Hematopoietic multipotent progenitor cell treated with erythropoietin and hydrocortisone succinate and interleukin-3 and kit ligand, for 4 days (in vitro differentiated cells): ENCODE measurements at regions not wholly inside any gene's neighbourhood (a gene's known extent, or its start where the extent isn't known, plus 50 kb on each side); places are given as distances from the start of the nearest gene placed in this dataset.

Experiments
- DNase-seq: peaks from one replicate; pipeline ENCODE4 v3.0.0-alpha.2; 2015

DNA sequence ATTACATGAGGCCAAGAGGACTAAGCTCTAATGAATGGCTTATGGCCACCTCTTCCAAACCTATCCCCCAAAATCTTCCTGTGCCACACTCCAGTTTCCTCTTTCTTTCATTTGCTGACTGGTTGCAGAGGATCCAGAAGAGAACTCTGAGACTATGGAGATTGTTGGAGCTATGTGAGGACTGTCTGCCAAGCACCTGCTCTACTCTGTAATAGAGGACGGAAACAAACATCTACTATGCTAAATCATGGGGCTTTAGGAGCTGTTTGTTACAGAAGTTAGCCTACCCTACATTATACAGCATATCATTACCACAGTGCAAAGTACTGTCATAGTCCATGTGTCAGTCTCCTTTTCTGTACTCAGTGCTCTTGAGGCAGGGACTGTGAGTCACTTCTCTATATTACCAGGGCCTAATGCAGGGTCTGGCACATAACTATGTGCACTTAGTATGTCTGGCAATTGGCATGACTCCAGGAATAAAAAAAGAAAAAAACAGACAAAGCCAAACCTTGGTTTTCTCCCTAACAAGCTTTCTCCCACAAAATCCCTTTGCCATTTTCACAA is 95.1 kb downstream of the RPAP3 start:
- no peak for DNase-seq

DNA sequence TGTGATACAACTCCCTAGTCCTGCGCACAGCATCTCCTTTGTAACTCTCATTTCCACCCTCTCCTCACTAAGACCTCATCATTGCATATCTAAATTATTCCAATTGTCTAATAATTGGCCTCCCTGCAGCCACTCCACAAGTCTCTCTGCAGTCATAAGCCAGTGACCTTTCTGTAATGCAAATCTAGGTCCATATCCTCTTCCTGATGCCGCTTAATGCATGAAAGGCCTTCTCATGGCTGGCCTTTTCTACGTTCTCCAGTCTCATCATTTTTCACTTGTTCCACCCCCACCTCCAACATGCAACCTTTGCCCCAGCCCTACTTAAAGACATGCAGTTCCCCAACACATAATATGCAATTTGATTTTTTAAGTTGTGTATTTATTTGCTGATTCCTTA is 96.0 kb downstream of the RPAP3 start:
- no peak for DNase-seq

DNA sequence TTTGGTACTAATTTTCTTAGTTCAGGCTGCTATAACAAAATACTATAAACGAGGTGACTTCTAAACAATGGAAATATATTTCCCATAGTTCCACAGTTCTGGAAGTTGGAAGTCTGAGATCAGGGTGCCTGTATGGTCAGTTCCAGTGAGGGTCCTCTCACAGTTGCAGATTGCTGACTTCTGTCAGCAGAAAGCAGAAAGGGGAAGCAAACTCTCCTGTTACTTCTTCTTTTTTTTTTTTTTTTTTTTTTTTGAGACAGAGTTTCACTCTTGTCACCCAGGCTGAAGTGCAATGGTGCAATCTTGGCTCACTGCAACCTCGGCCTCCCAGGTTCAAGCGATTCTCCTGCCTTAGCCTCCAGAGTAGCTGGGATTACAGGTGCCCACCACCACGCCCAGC is 97.2 kb downstream of the RPAP3 start:
- DNase-seq = peak; percentile 68

DNA sequence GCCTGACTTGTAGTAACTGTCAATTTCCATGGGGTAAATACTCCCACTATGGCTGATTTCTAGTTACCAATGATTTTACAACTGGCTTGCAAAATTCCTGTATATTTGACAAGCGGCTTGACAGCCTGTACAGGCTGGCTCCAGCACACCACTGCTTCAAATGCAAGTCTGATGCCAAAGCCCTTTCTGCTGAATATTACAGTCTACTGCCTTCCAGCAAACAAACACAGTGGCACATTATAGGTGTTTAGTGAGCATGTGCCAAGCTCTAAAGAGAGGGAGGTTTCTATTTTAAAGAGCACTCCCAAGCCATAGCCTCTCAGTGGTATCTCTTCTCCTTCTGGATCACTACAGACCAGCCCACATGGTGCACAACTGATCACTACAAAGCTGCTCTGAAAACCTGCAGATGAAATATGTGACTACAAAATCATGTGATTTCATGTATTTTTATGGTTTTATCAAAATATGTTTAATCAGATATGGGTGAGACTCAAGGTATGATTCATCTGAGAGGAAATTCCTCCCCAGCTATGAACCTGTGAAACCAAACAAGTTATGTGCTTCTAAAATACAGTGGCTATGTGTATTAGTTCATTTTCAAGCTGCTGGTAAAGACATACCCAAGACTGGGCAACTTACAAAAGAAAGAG is 101.5 kb downstream of the RPAP3 start:
- DNase-seq = no peak

DNA sequence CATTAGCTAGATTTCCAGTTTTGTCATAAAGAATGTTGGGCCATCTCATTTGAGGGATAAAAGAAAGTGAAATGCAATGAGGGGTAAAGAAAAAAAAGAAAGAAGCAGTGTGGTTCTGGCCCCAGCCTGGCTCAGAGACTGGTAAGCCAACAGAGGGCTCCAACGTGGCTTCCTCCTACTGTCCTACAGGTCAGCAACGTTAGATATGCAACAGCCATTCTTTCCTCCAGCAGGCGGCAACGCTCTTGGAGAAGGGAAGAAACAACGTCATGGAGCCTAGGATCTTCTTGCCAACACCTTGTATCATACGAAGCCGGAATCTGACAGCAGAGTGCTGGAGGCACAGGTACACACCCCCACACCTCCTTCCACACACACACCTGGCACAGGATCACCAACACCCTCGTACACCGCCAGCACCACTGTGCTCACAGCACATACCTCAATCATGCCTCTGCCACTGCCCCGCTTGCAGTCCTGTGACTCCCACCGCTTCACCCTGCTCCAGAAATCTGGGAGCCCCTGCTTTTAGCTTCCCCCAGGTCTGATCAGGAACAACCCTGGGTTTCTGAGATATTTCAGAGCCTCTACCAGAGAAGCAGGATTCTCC is 102.8 kb downstream of the RPAP3 start:
- DNase-seq = no peak

DNA sequence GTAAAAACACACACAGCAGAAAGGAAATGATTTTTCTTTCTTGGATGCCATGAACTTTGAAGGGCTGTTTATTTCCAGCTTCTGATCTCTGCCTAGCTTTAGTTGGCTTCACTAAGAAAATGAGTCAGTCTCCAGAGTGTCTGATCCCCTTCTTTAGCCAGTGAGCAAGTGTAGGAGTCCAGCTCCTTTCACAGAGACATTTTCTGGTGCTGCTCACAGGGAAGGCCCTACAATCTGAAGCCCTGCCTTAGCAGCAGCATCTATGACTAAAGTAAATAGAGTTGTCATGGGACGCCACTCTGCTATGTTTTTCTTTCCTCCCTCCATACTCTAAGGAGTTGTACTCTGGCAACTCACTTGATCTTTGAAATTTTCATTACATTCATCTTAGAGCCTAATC is 103.5 kb downstream of the RPAP3 start:
- no peak for DNase-seq

DNA sequence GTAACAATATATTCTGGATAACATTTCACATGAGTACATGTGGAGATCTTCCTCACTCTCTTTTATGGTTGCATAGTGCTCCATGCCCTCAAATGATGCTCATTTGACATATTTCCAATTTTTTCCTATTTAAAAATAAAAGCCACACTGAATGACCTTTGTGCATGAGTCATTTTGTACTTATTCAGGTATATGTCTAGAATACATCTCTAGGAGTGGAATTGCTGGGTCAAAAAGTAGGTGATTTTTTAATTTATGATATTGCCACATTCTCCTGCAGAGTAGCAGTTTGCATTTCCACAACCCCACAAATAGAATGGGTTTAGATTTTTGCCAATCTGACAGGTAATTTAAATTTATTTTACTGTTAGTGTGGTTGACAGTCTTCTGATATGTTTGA is 104.8 kb downstream of the RPAP3 start:
- DNase-seq = no peak

DNA sequence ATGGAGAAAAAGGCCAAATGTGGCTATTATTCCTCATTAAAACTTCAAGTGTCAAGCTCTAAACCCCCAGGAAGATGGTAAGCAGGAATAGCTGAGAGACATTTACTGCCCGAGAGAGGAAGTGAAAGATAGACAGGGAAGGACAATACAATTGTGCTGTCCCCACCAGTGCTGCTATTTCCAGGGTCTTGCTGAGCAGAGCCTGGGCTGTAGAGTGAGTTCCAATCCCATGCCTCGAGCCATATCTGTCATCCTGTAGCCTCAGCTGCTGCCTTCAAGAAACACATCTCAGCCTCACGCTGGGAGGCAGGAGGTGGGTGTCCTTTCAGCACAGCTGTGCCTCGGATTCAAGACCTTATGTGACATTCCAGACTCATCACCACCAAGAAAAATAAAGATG is 114.0 kb downstream of the RPAP3 start:
- DNase-seq = no peak

DNA sequence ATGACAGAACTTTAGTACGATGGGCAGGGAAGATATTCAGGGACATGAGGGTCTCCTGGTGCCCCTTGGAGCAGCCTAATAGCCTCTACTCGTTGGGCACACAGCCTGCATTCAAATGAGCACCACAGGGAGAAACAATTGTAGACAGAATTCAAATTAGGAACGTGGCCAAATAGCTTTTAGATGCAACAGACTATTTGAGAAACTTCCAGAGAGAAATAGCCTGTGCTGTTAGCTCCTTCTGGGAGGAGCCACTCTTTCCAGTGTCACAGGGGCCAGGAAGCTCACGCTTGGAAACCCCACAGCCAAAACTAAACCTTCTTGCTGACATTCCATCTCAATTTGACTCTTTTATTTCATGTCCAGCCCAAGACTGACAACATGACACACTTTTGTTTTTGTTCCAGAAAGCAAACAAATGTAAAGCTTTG is 114.5 kb downstream of the RPAP3 start:
- no peak for DNase-seq

DNA sequence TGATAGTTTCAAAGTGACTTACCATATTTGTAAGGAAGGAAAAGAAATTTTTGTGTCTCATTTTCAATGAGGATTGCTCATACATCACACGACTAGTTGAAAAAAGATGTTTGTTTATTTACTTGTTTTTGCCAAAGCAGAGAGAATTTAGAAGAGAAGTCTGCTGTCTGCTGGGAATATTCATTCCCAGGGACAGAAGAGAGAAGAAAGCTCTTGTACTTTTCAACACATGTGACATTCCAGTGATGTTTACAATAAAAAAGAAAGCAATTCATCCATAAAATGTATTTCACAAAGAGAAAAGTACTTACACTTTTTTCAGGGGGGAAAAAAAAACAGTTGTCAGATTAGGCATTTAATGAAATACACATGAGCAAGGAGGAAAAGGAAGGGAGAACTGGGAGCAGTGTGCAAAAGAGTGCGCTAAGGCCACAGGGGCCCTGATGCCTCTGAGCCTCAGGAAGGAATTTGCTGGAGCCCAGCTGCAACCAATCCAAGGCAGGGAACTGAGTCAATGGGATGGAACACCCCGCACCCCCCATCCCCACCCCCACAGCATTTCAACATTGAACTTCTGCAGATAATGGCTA is 115.0 kb downstream of the RPAP3 start:
- DNase-seq = no peak

DNA sequence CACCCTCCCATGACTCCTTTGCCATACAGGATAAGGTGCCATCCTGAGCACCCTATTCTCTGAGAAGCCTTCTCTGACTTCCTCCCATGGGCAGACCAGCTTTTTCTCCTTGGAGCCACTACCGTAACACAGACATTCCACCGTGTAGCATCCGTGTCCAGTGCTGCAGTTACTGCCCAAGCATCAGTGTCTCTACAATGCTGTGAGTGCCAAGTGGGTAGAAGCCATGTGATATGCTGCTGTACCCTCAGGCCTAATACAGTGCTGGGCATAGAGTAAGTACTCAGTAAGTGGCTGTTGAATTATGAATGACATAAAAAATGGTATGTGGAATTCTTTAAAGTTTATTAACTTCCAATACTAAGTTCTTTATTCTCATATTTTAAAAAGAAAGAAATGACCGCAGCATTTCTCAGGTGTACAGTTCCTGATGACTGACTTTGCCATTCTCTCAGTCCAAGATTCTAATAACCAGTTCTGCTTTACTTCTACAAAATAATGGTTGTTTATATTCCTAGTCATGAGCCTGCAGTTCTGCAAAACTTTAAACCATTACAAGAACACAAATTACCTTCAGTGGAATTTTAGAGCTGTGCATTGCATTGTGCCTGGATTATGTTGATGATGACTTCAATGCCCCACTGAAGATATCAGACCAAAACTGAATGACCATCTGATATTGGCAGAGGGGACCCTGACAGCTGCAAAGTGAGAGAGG is 118.7 kb downstream of the RPAP3 start:
- no peak for DNase-seq

DNA sequence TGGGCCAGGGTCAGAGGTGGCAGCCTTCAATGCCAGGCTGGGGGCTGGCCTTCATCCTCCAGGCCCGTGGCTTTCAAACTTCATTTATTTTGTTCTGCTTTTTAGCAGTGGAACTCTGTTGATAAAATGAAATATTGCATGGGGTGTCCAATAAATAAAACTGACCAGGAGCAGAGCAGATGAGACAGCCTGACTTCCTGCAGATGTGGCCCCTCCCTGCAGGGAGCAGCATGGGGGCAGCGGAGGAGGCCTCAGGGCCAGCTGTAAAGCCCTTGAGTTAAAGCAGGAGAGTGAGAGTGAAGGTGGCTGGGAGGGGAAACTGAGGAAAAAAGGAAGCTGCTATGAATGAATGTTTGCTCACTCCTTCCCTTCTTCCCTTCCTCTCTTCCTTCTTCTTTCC is 120.3 kb downstream of the RPAP3 start:
- no peak for DNase-seq

DNA sequence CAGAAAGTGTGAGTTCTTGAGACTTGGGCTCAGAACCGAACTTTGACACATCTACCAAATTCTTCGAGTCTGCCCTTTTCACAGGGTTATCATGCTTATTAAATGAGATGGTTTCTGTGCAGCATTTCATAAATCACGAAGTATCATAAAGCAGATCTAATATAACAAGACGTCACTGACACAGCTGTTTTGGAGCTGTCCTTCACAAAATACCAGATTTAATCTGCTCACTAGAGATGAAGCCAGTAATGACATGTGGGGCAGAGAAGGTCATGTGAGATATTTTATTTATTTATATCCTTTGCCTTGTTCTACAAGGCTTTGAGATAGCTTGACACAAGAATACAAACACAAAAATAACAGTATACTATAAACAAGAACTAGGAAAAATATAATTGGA is 127.0 kb downstream of the RPAP3 start:
- DNase-seq = no peak

DNA sequence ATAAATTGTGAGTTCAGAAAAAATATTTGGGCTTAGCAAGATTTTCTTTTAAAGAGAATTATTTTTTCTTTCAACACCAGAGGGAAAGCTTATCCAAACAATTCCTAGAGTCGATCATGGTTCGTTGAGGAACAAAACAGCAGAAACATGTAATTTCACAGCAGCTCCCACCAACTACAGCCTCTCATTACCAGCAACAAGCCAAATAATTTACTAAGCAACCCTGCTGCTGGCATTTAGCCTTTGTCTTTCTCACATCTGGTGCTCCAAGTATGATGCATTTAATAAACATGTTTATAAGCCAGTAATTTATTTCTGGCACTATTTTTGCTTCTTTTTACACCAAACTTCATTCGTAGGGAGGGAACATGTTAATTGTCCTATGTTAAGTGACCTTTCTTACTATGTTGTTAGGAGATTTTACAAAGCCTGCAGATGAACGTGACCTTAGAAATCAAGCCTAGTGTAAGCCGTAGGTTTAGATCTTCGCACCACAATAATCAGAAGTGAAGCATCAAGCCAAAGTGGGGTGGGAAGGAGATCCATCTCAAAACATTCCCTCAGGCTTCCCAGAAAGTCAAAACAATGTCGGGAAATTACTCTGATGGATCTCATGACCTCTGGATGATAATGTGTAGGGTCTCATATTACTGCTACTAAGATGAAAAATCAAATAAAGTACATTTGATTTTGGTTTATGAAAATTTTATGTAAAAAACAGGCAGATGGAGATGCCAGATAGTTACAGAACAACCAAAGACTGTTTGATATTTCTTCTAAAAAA is 128.4 kb downstream of the RPAP3 start:
- no peak for DNase-seq

DNA sequence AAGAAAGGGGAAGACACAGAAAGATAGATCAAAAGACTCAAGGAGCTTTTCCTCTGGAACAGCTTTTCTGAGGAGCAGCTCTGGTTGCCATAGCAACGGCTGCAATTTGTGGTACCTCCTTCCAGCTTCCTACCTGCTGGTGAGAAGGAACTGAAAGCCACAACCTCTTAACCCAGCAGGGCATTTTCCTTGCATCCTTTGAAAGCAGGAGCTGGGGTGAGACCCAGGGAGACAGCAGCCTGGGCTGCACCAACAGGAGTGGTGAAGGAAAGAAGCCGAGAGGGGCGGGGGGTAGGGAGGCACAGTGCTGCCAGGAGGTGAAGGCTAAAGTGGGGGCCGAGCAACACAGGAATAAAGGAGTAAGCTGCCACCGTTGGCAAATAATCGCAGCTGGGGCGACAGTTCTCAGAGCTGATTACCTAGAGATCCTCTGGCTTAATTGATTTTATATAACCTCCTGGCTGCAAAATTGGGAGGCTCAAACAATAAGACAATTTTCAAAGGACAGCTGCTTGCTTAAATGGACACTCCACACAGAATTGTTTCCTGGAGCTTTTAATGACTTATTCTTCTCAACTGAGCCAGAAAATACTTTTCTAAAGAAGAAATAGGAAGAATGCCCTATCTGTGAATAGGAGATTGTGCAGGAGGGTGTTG is 129.4 kb downstream of the RPAP3 start:
- DNase-seq = no peak

DNA sequence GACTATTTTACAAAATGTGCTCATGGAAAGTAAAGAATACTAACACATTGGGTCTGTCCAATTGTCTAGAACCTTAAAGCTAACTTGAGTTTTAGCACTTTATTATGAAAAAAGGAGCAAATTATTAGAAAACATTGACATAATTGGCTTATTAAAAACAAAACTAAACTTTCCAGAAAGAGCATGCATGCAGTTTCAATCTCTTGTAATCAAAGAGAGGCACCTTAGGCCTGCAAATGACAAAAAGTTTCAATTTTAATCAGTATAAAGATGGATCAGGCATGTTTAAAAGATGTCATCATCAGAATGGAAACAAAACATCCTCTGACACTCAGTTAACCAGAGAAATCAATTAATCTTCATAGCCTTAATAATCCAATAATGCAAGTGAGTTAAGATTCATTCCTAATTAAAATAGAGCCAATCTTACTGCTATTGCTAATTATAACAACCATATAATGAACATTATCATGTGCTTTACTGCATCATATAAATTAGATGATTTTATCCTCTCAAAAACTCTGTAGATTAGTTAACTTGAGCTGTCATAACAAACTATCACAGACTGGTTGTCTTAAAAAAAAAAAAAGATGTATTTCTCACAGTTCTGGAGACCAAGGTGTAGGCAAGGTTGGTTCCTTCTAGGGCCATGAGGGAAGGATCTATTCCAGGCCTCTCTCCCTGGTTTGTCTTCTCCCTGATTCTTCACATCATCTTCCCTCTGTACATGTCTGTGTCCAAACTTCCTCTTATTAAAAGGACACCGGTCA is 131.4 kb downstream of the RPAP3 start:
- no peak for DNase-seq

DNA sequence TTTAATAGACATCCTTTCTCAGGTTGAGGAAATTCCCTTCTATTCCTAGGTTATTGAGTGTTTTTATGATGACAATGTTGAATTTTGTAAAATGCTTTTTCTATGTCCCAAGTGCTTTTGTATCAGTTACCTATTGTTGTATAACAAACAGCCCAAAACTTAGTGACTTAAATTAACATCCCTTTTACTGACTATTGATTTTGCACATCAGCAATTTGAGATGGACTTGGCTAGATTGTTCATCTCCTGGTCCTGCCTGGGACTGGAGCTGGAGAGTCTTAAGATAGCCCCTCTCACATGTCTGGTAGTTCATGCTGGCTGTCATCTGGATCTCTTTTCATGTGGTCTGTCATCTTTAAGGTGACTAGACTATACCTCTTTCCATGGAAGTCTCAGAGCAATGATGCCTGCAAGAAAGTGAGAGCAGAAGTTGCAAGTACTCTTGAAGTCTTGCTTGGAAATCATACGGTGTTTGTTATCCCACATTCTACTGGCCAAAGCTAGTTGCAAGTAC is 132.6 kb downstream of the RPAP3 start:
- no peak for DNase-seq

DNA sequence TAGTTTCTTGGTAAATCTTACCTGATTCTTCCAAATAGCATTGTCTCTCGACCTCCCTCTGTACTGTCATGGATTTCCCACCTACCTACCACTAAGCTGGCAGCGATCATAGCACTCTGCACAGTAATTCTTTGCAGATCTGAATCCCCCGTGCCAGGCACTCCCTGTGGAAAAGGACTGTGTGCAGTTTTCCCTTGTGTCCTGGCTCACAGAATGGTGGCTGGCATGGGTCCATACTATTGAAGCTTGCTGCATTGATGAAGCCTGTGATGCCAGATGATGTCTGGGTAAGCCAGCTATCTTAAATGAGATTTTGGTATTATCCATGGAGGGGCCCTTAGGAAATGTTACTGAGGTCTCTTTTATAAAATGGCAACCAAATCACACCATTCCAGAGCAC is 135.7 kb downstream of the RPAP3 start:
- DNase-seq = no peak

DNA sequence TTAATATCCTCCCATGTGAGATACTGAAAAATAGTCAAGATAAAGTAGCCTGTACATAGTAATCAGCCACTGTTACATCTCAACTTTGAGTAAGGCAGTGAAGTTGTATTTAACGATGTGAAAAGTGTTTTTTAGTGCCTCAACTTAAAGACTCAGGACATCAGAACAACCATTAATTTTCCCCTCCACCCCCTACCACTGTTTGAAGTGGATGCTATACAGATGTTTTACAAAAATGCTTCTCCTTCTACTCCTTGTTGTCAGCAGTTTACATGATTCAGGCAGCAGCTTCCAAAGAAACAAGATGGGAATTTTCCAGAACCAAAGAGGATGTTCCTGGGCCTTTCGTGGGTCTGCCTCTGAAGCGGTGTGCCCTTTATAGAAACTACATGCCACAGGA is 143.6 kb downstream of the RPAP3 start:
- DNase-seq = no peak

DNA sequence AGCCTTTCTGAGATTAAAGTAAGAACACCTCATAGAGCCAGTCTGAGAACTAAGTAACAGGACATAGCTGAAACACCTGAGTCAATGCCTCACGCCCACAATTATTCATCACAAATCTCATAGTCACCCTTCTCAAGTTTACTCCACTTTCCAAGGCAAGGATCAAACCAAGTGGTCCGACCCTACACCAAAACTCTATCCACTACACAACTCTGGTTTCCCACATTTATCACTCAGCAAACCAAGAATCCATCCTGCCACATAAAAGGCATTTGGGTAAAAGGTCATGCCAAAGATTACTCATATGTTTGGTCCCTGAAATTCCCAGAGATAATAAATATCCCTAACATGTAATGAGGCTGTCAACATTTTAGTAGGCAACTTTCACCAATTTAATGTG is 144.1 kb downstream of the RPAP3 start:
- no peak for DNase-seq

DNA sequence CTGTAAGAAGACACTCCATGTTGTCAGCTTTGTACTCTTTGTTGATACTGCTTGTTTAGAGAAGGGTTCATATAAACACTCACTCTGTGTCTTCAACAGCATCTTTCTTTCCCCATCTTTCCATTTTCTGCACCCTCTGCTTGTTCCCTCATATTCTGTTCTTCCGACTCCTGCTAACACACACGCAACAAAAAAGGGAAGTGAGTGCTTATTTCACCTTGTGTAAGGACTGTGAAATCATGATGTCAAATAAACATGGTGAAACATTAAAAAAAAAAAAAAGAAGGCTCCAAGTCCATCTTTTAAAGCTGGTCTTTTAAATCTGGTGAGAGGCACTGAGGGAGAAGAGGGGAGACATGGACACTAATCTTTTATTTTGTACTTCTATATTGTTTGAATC is 145.4 kb downstream of the RPAP3 start:
- peak; percentile 22 for DNase-seq
